Caki2 (cell line): ENCODE measurements at regions not wholly inside any gene's neighbourhood (a gene's known extent, or its start where the extent isn't known, plus 50 kb on each side); places are given as distances from the start of the nearest gene placed in this dataset.

ENCODE experiments used
- DNase-seq: peaks from one replicate; pipeline ENCODE4 v3.0.0-alpha.2; 2015; ENCODE audit warnings: low read depth
- in situ Hi-C: cut with HindIII; loops from 2 replicates; pipeline ENCODE4 v1.10.0; 2016; ENCODE audit warnings: low sequenced_read_pairs, low pct_unique_long_range_greater_than_20kb, mixed read lengths

GRCh38 chr7:119483364-119483763 is 789.6 kb upstream of the KCND2 start:
- in situ Hi-C loops = no loop called here
- no peak for DNase-seq

- in situ Hi-C loops = no loop called here
- no peak for DNase-seq
Observed at GRCh38 chr7:119514326-119514725, 758.6 kb upstream of the KCND2 start.

- in situ Hi-C loops = no loop called here
- DNase-seq = no peak
Observed at GRCh38 chr7:119515214-119515613, 757.8 kb upstream of the KCND2 start.

- in situ Hi-C loops = no loop called here
- no peak for DNase-seq
Observed at GRCh38 chr7:119515962-119516361, 757.0 kb upstream of the KCND2 start.

GRCh38 chr7:119522263-119522662 is 750.7 kb upstream of the KCND2 start:
- in situ Hi-C loops = no loop called here
- DNase-seq = no peak

GRCh38 chr7:119522698-119523097 is 750.3 kb upstream of the KCND2 start:
- no peak for DNase-seq
- in situ Hi-C loops = no loop called here

- in situ Hi-C loops = no loop called here
- DNase-seq = peak; percentile 50
Observed at GRCh38 chr7:119545118-119545517, 727.9 kb upstream of the KCND2 start.

- DNase-seq = no peak
- in situ Hi-C loops = no loop called here
Observed at GRCh38 chr7:119555788-119556187, 717.2 kb upstream of the KCND2 start.

- in situ Hi-C loops = no loop called here
Observed at GRCh38 chr7:119556436-119556835, 716.5 kb upstream of the KCND2 start.

GRCh38 chr7:119561751-119562150 is 711.2 kb upstream of the KCND2 start:
- DNase-seq = no peak
- in situ Hi-C loops = no loop called here

More at GRCh38 chr7:119556436-119556835, 716.5 kb upstream of the KCND2 start:
- no peak for DNase-seq

GRCh38 chr7:119562839-119563238 is 710.1 kb upstream of the KCND2 start:
- no peak for DNase-seq
- in situ Hi-C loops = no loop called here

- in situ Hi-C loops = no loop called here
- DNase-seq = no peak
Observed at GRCh38 chr7:119571666-119572065, 701.3 kb upstream of the KCND2 start.

- DNase-seq = no peak
- in situ Hi-C loops = no loop called here
Observed at GRCh38 chr7:119572132-119572531, 700.8 kb upstream of the KCND2 start.

GRCh38 chr7:119572541-119572940 is 700.4 kb upstream of the KCND2 start:
- in situ Hi-C loops = no loop called here

GRCh38 chr7:119578116-119578515 is 694.9 kb upstream of the KCND2 start:
- DNase-seq = no peak
- in situ Hi-C loops = no loop called here

More at GRCh38 chr7:119572541-119572940, 700.4 kb upstream of the KCND2 start:
- no peak for DNase-seq

GRCh38 chr7:119594956-119595355 is 678.0 kb upstream of the KCND2 start:
- in situ Hi-C loops = no loop called here
- DNase-seq = no peak

GRCh38 chr7:119596651-119597050 is 676.3 kb upstream of the KCND2 start:
- in situ Hi-C loops = no loop called here
- no peak for DNase-seq

GRCh38 chr7:119606297-119606696 is 666.7 kb upstream of the KCND2 start:
- no peak for DNase-seq
- in situ Hi-C loops = no loop called here

GRCh38 chr7:119620769-119621168 is 652.2 kb upstream of the KCND2 start:
- in situ Hi-C loops = no loop called here
- DNase-seq = no peak

- in situ Hi-C loops = no loop called here
- DNase-seq = no peak
Observed at GRCh38 chr7:119623427-119623826, 649.5 kb upstream of the KCND2 start.

GRCh38 chr7:119630406-119630969 is 642.5 kb upstream of the KCND2 start:
- DNase-seq = no peak
- in situ Hi-C loops = no loop called here
